Loucy (cell line): ENCODE measurements at regions not wholly inside any gene's neighbourhood (a gene's known extent, or its start where the extent isn't known, plus 50 kb on each side); places are given as distances from the start of the nearest gene placed in this dataset.

Source experiments
- EZH2phosphoT487 ChIP-seq: fragments of 200-600 bp; IDR thresholded peaks from 2 replicates; pipeline ENCODE4 v1.6.1; 2018; ENCODE audit warnings: antibody characterized with exemption, mild to moderate bottlenecking, moderate library complexity, borderline replicate concordance
- TF ChIP-seq, protein P1 (sequence below): fragments of 200-600 bp; sonication (generic); conservative IDR thresholded peaks from 2 replicates; pipeline ENCODE4 v1.5.1; 2014; ENCODE audit warnings: mild to moderate bottlenecking, antibody characterized with exemption, low read length

DNA sequence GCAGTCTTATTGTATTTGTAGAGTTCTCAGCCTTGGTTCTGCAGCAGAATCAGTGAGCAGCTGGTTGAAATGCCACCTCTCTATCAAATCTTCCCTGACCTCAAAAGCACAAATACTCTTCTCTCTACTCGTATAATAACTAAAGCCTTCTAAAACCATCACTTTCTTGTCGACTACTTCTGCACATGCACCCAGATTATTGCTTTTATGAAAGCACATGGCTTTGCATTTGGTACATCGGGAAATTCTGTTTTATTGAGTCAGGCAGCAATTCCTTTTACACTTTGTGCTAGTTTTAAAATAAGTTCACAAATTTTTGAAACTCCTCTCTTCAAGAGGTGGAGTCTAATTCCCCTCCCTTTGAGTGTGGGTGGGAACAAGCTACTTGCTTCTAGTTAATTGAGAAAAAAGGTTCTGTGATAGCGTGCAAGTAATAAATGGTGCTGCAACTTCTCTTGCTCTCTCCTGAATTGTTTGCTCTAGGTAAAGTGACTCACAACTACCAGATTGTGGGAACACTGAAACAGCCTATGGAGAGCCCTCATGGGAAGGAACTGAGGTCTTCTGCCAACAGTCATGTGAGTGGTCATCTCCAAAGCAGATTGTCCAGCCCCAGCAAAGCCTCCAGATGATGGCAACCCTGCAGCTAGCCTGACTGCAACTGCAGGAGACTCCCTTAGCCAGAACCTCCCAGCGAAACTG, 66.0 kb upstream of the TAF1L start:
- TF ChIP-seq, protein P1, sequence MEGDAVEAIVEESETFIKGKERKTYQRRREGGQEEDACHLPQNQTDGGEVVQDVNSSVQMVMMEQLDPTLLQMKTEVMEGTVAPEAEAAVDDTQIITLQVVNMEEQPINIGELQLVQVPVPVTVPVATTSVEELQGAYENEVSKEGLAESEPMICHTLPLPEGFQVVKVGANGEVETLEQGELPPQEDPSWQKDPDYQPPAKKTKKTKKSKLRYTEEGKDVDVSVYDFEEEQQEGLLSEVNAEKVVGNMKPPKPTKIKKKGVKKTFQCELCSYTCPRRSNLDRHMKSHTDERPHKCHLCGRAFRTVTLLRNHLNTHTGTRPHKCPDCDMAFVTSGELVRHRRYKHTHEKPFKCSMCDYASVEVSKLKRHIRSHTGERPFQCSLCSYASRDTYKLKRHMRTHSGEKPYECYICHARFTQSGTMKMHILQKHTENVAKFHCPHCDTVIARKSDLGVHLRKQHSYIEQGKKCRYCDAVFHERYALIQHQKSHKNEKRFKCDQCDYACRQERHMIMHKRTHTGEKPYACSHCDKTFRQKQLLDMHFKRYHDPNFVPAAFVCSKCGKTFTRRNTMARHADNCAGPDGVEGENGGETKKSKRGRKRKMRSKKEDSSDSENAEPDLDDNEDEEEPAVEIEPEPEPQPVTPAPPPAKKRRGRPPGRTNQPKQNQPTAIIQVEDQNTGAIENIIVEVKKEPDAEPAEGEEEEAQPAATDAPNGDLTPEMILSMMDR = no peak
- no peak for TF ChIP-seq EZH2phosphoT487
